IMR-90 (cell line): ENCODE measurements at regions not wholly inside any gene's neighbourhood (a gene's known extent, or its start where the extent isn't known, plus 50 kb on each side); places are given as distances from the start of the nearest gene placed in this dataset.
A peak's percentile ranks its signal among the peaks of the same experiment; 100 is the strongest.
"Not testable (repeated sequence)": the region's sequence is repeated elsewhere in the genome, so short reads cannot be mapped to it uniquely, and the experiment has no call there.

Experiments used
- ATAC-seq: fragments of 200-7000 bp; cut with Tn5 transposase; 2 replicates; pipeline ENCODE4 v1.9.1; 2020; ENCODE audit warnings: low read depth, mild to moderate bottlenecking, moderate library complexity
- BruUV-seq: library from RNA; stranded (reverse); fragments of 400-500 nt; replicated peaks from 2 replicates; lab custom pipeline; 2021; lab: Mats Ljungman, UMichigan
- CTCF ChIA-PET: fragments of 300-600 bp; formaldehyde crosslinking; extraction: SDS; loops from one replicate; lab custom pipeline; 2021; ENCODE audit warnings: antibody characterized with exemption; lab: Yijun Ruan, JAX
- POLR2A ChIA-PET: fragments of 300-600 bp; sonication (Branson Sonifier 250); formaldehyde crosslinking; loops from one replicate; lab custom pipeline; 2022; ENCODE audit warnings: antibody characterized with exemption; ENCODE audit not compliant: unreplicated experiment; lab: Charles Lee
- DNase-seq: peaks from one replicate; pipeline ENCODE4 v3.0.0; 2013
- H2AFZ ChIP-seq: replicated peaks from 2 replicates; pipeline ENCODE3; 2013; ENCODE audit warnings: low read length, mild to moderate bottlenecking; ENCODE audit not compliant: poor library complexity
- H2AK5ac ChIP-seq: 2 replicates; pipeline ENCODE4 v1.6.1; 2013; ENCODE audit warnings: low read depth, low read length, inconsistent platforms
- H2AK9ac ChIP-seq: replicated peaks from 2 replicates; pipeline ENCODE3; 2013; ENCODE audit warnings: mild to moderate bottlenecking, low read depth, low read length, moderate library complexity; ENCODE audit not compliant: poor library complexity
- H2BK120ac ChIP-seq: 2 replicates; pipeline ENCODE4 v1.6.1; 2013; ENCODE audit warnings: low read depth, low read length, inconsistent platforms
- H2BK15ac ChIP-seq: 3 replicates; pipeline ENCODE4 v1.6.1; 2013; ENCODE audit warnings: low read depth, low read length, inconsistent platforms
- H2BK20ac ChIP-seq: 2 replicates; pipeline ENCODE4 v1.6.1; 2013; ENCODE audit warnings: low read depth, mild to moderate bottlenecking, inconsistent platforms, low read length, moderate library complexity
- H2BK5ac ChIP-seq: 2 replicates; pipeline ENCODE4 v1.6.1; 2013; ENCODE audit warnings: mild to moderate bottlenecking, low read depth, low read length, inconsistent platforms; ENCODE audit not compliant: poor library complexity, severe bottlenecking
- H3K14ac ChIP-seq: replicated peaks from 2 replicates; pipeline ENCODE4 v1.6.1; 2013; ENCODE audit warnings: low read depth, low read length, inconsistent platforms
- H3K18ac ChIP-seq: 2 replicates; pipeline ENCODE4 v1.6.1; 2013; ENCODE audit warnings: low read depth, low read length, control low read depth
- H3K23ac ChIP-seq: 2 replicates; pipeline ENCODE4 v1.6.1; 2013; ENCODE audit warnings: low read depth, low read length, inconsistent platforms
- H3K27ac ChIP-seq: 2 replicates; pipeline ENCODE4 v1.5.1; 2013; ENCODE audit warnings: mild to moderate bottlenecking, control low read depth, low read length; ENCODE audit not compliant: insufficient read depth
- H3K27me3 ChIP-seq: 2 replicates; pipeline ENCODE4 v1.6.1; 2013; ENCODE audit warnings: low read length; ENCODE audit not compliant: control insufficient read depth, insufficient read depth
- H3K36me3 ChIP-seq: 2 replicates; pipeline ENCODE4 v1.6.1; 2013; ENCODE audit warnings: low read length, mixed read lengths; ENCODE audit not compliant: control insufficient read depth, insufficient read depth
- H3K4ac ChIP-seq: 2 replicates; pipeline ENCODE4 v1.6.1; 2013; ENCODE audit warnings: low read depth, low read length, inconsistent platforms
- H3K4me1 ChIP-seq: 2 replicates; pipeline ENCODE4 v1.6.1; 2013; ENCODE audit warnings: low read length, mixed read lengths; ENCODE audit not compliant: control insufficient read depth, insufficient read depth
- H3K4me2 ChIP-seq: 2 replicates; pipeline ENCODE4 v1.6.1; 2013; ENCODE audit warnings: low read depth, mild to moderate bottlenecking, control low read depth, low read length, moderate library complexity
- H3K4me3 ChIP-seq: 2 replicates; pipeline ENCODE4 v1.5.1; 2013; ENCODE audit warnings: low read depth, mild to moderate bottlenecking, control low read depth, low read length, moderate library complexity; ENCODE audit not compliant: insufficient read depth
- H3K56ac ChIP-seq: 2 replicates; pipeline ENCODE4 v1.6.1; 2013; ENCODE audit warnings: low read length, inconsistent platforms; ENCODE audit not compliant: insufficient read depth; ENCODE audit errors: extremely low read depth
- H3K79me1 ChIP-seq, 2 experiments: 2 replicates each; pipeline ENCODE4 v1.6.1; 2013; ENCODE audit warnings: low read length in 2 of 2, inconsistent platforms in 1 of 2, low read depth in 1 of 2
- H3K9ac ChIP-seq: 2 replicates; pipeline ENCODE4 v1.6.1; 2013; ENCODE audit warnings: low read depth, low read length, control low read depth
- H3K9me1 ChIP-seq: 2 replicates; pipeline ENCODE4 v1.6.1; 2013; ENCODE audit warnings: low read length, inconsistent platforms; ENCODE audit not compliant: insufficient read depth
- H3K9me3 ChIP-seq: 2 replicates; pipeline ENCODE4 v1.6.1; 2013; ENCODE audit warnings: low read length; ENCODE audit not compliant: control insufficient read depth, insufficient read depth
- H4K20me1 ChIP-seq: 2 replicates; pipeline ENCODE4 v1.6.1; 2013; ENCODE audit warnings: low read length, inconsistent platforms; ENCODE audit not compliant: insufficient read depth
- H4K5ac ChIP-seq: 2 replicates; pipeline ENCODE4 v1.6.1; 2013; ENCODE audit warnings: mild to moderate bottlenecking, low read depth, low read length, control low read depth
- H4K8ac ChIP-seq, 2 experiments: 2 replicates each; pipeline ENCODE4 v1.6.1; 2013; ENCODE audit warnings: low read depth in 2 of 2, low read length in 2 of 2, control low read depth in 1 of 2, inconsistent platforms in 1 of 2
- H4K91ac ChIP-seq: 2 replicates; pipeline ENCODE4 v1.6.1; 2013; ENCODE audit warnings: low read depth, low read length, inconsistent platforms; ENCODE audit not compliant: insufficient read depth
- WGBS, 2 experiments: methylation state at CpG; one replicate each; pipeline versions ENCODE4 v1.1.5 to v1.1.7; 2013; ENCODE audit warnings: missing lambda C conversion rate in 2 of 2; ENCODE audit not compliant: insufficient read length in 1 of 2; ENCODE audit errors: extremely low coverage in 2 of 2; 5-methylcytosine and 5-hydroxymethylcytosine counted together
- dilution Hi-C: fragments of 300-500 bp; cut with HindIII; formaldehyde crosslinking; loops from one replicate; pipeline ENCODE4 v1.14.3; 2018; ENCODE audit warnings: low sequenced_read_pairs; ENCODE audit not compliant: unreplicated experiment
- in situ Hi-C: fragments of 300-500 bp; cut with MboI; formaldehyde crosslinking; loops from 3 replicates; pipeline ENCODE4 v1.14.3; 2019; ENCODE audit warnings: low sequenced_read_pairs, inconsistent platforms, mixed read lengths
- intact Hi-C: fragments of 100-400 bp; cut with micrococcal nuclease; formaldehyde crosslinking; loops from 2 replicates; pipeline ENCODE4 v1.10.0; 2022

DNA sequence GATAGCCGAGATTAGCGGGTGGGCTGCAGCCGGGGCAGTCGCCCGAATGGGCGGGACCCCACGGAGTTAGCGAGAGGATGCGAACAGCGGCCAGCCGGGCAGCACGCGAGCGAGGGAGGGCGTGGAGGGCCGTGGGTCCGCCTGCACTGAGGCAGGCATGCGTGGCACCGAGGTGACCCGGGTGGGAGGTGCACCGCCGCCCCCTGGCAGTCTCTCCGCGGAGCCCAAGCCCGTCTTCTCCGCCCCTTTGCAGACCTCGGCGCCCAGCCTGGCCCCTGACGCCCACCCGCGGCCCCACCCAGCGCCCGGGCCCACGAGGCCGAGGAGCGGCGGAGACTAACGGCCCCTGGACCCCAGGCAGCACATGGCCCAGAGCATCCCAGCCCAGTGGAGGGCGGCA, 266.7 kb upstream of the PLCXD1 start:
- no CpG with 5 or more reads among the region's 39 CpGs for WGBS, 2 experiments

DNA sequence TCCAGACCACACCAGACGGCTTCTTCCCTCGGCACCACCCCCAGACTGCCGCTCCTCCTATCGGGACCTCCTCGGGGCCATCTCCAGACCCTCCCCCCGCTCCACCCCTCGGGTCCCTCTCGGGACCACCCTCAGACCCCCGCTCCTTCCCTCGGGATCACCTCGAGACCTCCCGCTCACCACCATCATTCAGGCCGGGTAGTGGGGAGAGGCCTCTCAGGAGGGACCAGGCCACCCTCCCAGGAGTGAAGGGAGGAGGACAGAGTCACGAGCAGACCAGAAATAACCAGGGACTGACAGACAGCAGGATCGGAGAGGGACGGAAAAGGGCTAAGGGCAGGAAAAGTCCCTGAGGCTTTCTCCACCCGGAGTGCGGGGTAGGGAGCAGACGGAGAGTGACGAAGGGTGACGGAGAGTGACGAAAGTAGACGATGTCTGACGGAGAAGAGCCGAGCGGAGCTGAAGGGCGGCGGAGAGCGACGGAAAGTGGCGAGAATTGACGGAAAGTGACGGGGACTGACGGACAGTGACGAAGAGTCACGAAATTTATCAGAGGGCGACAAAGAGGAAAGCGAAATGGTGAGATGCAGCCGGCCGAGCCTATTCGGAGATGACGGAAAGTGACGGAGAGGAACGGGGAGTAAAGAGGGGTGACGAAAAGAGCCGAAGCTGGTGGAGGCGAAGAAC, 262.3 kb upstream of the PLCXD1 start:
- H3K4me3 ChIP-seq, H4K8ac ChIP-seq, H3K4me2 ChIP-seq, CTCF ChIA-PET, H2BK5ac ChIP-seq, H2BK120ac ChIP-seq, H2AK5ac ChIP-seq, DNase-seq, H3K23ac ChIP-seq, H2AK9ac ChIP-seq, H3K27ac ChIP-seq, H4K5ac ChIP-seq, H2BK20ac ChIP-seq, dilution Hi-C loops, in situ Hi-C loops, H2AFZ ChIP-seq, intact Hi-C loops, H3K56ac ChIP-seq, H3K18ac ChIP-seq, H3K9me1 ChIP-seq, H4K20me1 ChIP-seq, H3K4me1 ChIP-seq, H3K14ac ChIP-seq, POLR2A ChIA-PET, H3K9ac ChIP-seq, H3K9me3 ChIP-seq, H4K91ac ChIP-seq, H2BK15ac ChIP-seq, H3K27me3 ChIP-seq, H3K36me3 ChIP-seq, H3K79me1 ChIP-seq, BruUV-seq, H3K4ac ChIP-seq: not testable (repeated sequence)
- no CpG with 5 or more reads among the region's 47 CpGs for WGBS, 2 experiments
- peak; percentile 94 for ATAC-seq

More for the DNA sequence above, 266.7 kb upstream of the PLCXD1 start:
- dilution Hi-C loops, ATAC-seq, H3K4me1 ChIP-seq, H2AFZ ChIP-seq, H4K5ac ChIP-seq, H4K91ac ChIP-seq, H4K20me1 ChIP-seq, H2AK5ac ChIP-seq, H3K79me1 ChIP-seq, H2BK20ac ChIP-seq, in situ Hi-C loops, H3K4me3 ChIP-seq, H3K27me3 ChIP-seq, H2AK9ac ChIP-seq, H3K27ac ChIP-seq, DNase-seq, H3K9me3 ChIP-seq, H4K8ac ChIP-seq, CTCF ChIA-PET, H2BK5ac ChIP-seq, H3K4ac ChIP-seq, H3K9me1 ChIP-seq, H3K14ac ChIP-seq, H2BK15ac ChIP-seq, H3K9ac ChIP-seq, POLR2A ChIA-PET, H2BK120ac ChIP-seq, H3K4me2 ChIP-seq, H3K56ac ChIP-seq, BruUV-seq, H3K23ac ChIP-seq, H3K18ac ChIP-seq, intact Hi-C loops, H3K36me3 ChIP-seq: not testable (repeated sequence)
